Ectodermal cell (in vitro differentiated cells): ENCODE measurements at regions not wholly inside any gene's neighbourhood (a gene's known extent, or its start where the extent isn't known, plus 50 kb on each side); places are given as distances from the start of the nearest gene placed in this dataset.

Source experiments
- H3K27ac ChIP-seq: 2 replicates; pipeline ENCODE4 v1.7.0; 2013; ENCODE audit warnings: mild to moderate bottlenecking, low read depth, low read length; ENCODE audit not compliant: insufficient read depth, poor library complexity, severe bottlenecking
- H3K27me3 ChIP-seq: 2 replicates; pipeline ENCODE4 v1.7.0; 2013; ENCODE audit warnings: mild to moderate bottlenecking, low read length; ENCODE audit not compliant: insufficient read depth, control insufficient read depth, poor library complexity, severe bottlenecking
- H3K36me3 ChIP-seq: one replicate; pipeline ENCODE4 v1.7.0; 2013; ENCODE audit warnings: low read length; ENCODE audit not compliant: control insufficient read depth, insufficient read depth
- H3K4me1 ChIP-seq: one replicate; pipeline ENCODE4 v1.7.0; 2013; ENCODE audit warnings: low read length; ENCODE audit not compliant: control insufficient read depth, insufficient read depth
- H3K4me3 ChIP-seq: 2 replicates; pipeline ENCODE4 v1.7.0; 2013; ENCODE audit warnings: low read depth, low read length, control low read depth; ENCODE audit not compliant: insufficient read depth
- H3K9me3 ChIP-seq: 2 replicates; pipeline ENCODE4 v1.7.0; 2013; ENCODE audit warnings: mild to moderate bottlenecking, low read length, moderate library complexity; ENCODE audit not compliant: control insufficient read depth
- WGBS, 2 experiments: methylation state at CpG; one replicate each; pipeline ENCODE4 v1.1.7; 2013; ENCODE audit warnings: missing lambda C conversion rate in 2 of 2; 5-methylcytosine and 5-hydroxymethylcytosine counted together

- H3K27ac ChIP-seq: no peak overlapping the region
These were observed 212.5 kb downstream of the CTTN start for GRCh38 chr11:70610566-70611565.

GRCh38 chr11:70611821-70612220, 213.5 kb downstream of the CTTN start:
- no peak overlapping the region for H3K4me3 ChIP-seq
- 21 to 29% methylated on average over 14 of the region's 14 CpGs for WGBS, 2 experiments

More at GRCh38 chr11:70610566-70611565, 212.5 kb downstream of the CTTN start:
- WGBS, 2 experiments: 43 to 47% methylated on average over 22 of the region's 22 CpGs
- no peaks in the 10 kb centered on the region for H3K36me3 ChIP-seq
- no peaks in the 10 kb centered on the region for H3K27me3 ChIP-seq
- H3K4me1 ChIP-seq: peaks cover 23% of the 10 kb centered on the region
- H3K9me3 ChIP-seq: no peaks in the 10 kb centered on the region
- no peak overlapping the region for H3K4me3 ChIP-seq

GRCh38 chr11:70612459-70613141, 214.3 kb downstream of the CTTN start:
- 94 to 95% methylated on average over 24 of the region's 24 CpGs for WGBS, 2 experiments
- H3K36me3 ChIP-seq: no peaks in the 10 kb centered on the region
- H3K9me3 ChIP-seq: no peaks in the 10 kb centered on the region
- H3K27ac ChIP-seq: no peak overlapping the region
- no peaks in the 10 kb centered on the region for H3K27me3 ChIP-seq
- H3K4me1 ChIP-seq: peaks cover 17% of the 10 kb centered on the region
- no peak overlapping the region for H3K4me3 ChIP-seq

More at GRCh38 chr11:70611821-70612220, 213.5 kb downstream of the CTTN start:
- H3K4me1 ChIP-seq: peaks cover 23% of the 10 kb centered on the region
- no peaks in the 10 kb centered on the region for H3K9me3 ChIP-seq
- H3K36me3 ChIP-seq: no peaks in the 10 kb centered on the region
- no peaks in the 10 kb centered on the region for H3K27me3 ChIP-seq
- H3K27ac ChIP-seq: no peak overlapping the region

- 92 to 96% methylated on average over 7 of the region's 7 CpGs for WGBS, 2 experiments
- Histone ChIP-seq H3K9me3 (no peaks in the 10 kb centered on the region), H3K4me1 (peaks cover 9% of the 10 kb centered on the region), H3K36me3 (no peaks in the 10 kb centered on the region), H3K4me3 (no peak overlapping the region), H3K27me3 (no peaks in the 10 kb centered on the region), H3K27ac (no peak overlapping the region)
These were observed 215.8 kb downstream of the CTTN start for GRCh38 chr11:70614034-70614681.

DNA sequence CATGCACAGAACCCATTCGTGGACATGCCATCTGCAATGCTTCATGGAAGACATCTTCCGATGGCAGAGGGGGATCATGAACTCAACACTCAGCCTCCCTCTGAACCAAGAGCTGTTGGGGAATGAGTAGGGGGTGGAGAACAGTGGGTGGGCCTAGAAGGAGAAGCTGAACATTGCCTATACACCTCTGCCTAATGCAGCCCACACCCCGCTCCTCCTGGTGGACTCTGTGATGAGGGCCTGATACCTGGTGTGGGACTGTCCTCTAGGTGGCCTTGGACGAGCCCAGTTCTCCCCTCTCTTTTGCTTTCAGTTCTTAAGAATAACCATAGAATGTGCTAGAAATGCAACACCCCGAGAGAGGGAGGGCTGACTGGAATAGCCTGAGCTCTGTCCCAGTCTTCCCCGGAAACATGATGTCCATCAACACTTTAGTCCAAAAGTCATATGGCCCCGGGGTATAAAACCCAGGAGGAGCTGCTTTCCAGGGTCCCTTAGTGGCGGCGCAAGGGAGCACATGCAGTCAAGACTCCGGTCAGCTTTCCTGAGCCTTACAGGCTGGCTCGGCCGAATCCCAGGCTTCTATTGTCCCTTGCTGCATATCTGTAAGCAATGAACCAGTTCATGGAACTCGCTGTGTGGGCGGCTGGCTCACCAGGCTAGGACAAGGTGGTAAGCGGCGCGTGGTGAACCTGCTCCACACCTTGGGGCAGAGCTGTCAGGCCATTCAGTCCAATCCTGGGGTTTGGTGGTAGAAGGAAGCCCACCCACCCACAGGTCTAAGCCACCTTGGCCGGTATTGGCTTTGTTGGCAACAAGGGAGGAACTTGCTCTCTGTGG, 216.9 kb downstream of the CTTN start:
- Histone ChIP-seq H3K27me3 (no peaks in the 10 kb centered on the region), H3K9me3 (no peaks in the 10 kb centered on the region), H3K36me3 (no peaks in the 10 kb centered on the region), H3K4me3 (no peak overlapping the region), H3K4me1 (peaks cover 5% of the 10 kb centered on the region), H3K27ac (no peak overlapping the region)
- WGBS, 2 experiments: 95% methylated on average over 18 of the region's 18 CpGs

GRCh38 chr11:70616317-70616716, 218.0 kb downstream of the CTTN start:
- WGBS, 2 experiments: 93 to 95% methylated on average over 7 of the region's 7 CpGs
- Histone ChIP-seq H3K27me3 (no peaks in the 10 kb centered on the region), H3K4me3 (no peak overlapping the region), H3K36me3 (no peaks in the 10 kb centered on the region), H3K4me1 (peaks cover 4% of the 10 kb centered on the region), H3K27ac (no peak overlapping the region), H3K9me3 (no peaks in the 10 kb centered on the region)

DNA sequence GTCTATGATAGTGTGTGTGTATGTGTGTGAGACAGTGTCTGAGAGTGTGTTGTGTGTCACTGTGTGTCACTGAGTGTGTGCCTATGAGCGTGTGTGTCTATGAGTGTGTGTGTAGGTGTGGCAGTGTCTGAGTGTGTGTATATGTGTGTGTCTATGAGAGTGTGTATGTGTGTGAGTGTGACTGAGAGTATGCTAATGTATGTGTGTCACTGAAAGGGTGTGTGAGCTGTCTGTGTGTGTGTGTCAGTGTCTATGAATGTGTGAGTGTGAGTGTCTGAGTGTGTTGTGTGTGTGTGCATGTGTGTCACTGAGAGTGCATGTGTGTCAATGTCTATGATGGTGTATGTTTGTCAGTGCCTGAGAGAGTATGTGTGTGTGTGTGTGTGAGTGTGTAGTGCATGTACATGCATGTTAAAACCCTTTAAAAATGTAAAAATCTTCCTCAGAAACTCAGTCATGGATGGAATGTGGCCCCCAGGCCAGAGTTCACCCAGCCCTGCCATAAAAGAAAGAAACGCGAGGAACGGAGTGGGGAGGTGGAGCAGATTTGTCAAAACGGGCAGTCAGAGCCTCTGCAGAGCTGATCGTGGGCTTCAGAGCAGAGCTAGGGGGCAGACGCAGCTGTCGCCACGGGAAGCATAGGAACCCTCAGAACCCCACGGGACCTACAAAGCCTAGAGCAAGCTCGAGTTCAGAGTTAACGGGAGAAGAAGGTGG, 218.8 kb downstream of the CTTN start:
- H3K27me3 ChIP-seq: no peaks in the 10 kb centered on the region
- no peak overlapping the region for H3K4me3 ChIP-seq
- H3K4me1 ChIP-seq: no peaks in the 10 kb centered on the region
- no peaks in the 10 kb centered on the region for H3K36me3 ChIP-seq
- H3K27ac ChIP-seq: no peak overlapping the region
- 75 to 78% methylated on average over 12 of the region's 12 CpGs for WGBS, 2 experiments
- H3K9me3 ChIP-seq: no peaks in the 10 kb centered on the region

- no peaks in the 10 kb centered on the region for H3K4me1 ChIP-seq
- no peaks in the 10 kb centered on the region for H3K9me3 ChIP-seq
- no peaks in the 10 kb centered on the region for H3K36me3 ChIP-seq
- WGBS, 2 experiments: 94 to 97% methylated on average over 22 of the region's 22 CpGs
- no peak overlapping the region for H3K4me3 ChIP-seq
- no peak overlapping the region for H3K27ac ChIP-seq
- no peaks in the 10 kb centered on the region for H3K27me3 ChIP-seq
These were observed 220.2 kb downstream of the CTTN start for GRCh38 chr11:70618431-70619101.

GRCh38 chr11:70619591-70619990, 221.3 kb downstream of the CTTN start:
- Histone ChIP-seq H3K27me3 (no peaks in the 10 kb centered on the region), H3K27ac (no peak overlapping the region), H3K36me3 (no peaks in the 10 kb centered on the region), H3K9me3 (no peaks in the 10 kb centered on the region), H3K4me3 (no peak overlapping the region), H3K4me1 (no peaks in the 10 kb centered on the region)
- 90 to 91% methylated on average over 7 of the region's 7 CpGs for WGBS, 2 experiments
